ENCODE measurements at regions not wholly inside any gene's neighbourhood (a gene's known extent, or its start where the extent isn't known, plus 50 kb on each side); places are given as distances from the start of the nearest gene placed in this dataset.

- TF ChIP-seq GABPA (IDR thresholded peaks at IDR 0.05; ENCODE audit: low read depth) (no peak), POLR2AphosphoS5 (IDR thresholded peaks at IDR 0.05; ENCODE audit: low read depth) (no peak), SPI1 (IDR thresholded peaks at IDR 0.05; ENCODE audit: borderline replicate concordance, low read depth) (no peak), REST (IDR thresholded peaks at IDR 0.05; ENCODE audit: insufficient replicate concordance, low read depth) (no peak)
- TF ChIP-seq, protein P1, sequence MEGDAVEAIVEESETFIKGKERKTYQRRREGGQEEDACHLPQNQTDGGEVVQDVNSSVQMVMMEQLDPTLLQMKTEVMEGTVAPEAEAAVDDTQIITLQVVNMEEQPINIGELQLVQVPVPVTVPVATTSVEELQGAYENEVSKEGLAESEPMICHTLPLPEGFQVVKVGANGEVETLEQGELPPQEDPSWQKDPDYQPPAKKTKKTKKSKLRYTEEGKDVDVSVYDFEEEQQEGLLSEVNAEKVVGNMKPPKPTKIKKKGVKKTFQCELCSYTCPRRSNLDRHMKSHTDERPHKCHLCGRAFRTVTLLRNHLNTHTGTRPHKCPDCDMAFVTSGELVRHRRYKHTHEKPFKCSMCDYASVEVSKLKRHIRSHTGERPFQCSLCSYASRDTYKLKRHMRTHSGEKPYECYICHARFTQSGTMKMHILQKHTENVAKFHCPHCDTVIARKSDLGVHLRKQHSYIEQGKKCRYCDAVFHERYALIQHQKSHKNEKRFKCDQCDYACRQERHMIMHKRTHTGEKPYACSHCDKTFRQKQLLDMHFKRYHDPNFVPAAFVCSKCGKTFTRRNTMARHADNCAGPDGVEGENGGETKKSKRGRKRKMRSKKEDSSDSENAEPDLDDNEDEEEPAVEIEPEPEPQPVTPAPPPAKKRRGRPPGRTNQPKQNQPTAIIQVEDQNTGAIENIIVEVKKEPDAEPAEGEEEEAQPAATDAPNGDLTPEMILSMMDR (IDR thresholded peaks at IDR 0.05; ENCODE audit: insufficient read depth, low read length): no peak
Measured at GRCh38 chr5:34582371-34582770, 73.8 kb upstream of the RAI14 start.

All from HL-60 (cell line).